ENCODE measurements at regions not wholly inside any gene's neighbourhood (a gene's known extent, or its start where the extent isn't known, plus 50 kb on each side); places are given as distances from the start of the nearest gene placed in this dataset.
"Not testable (repeated sequence)": the region's sequence is repeated elsewhere in the genome, so short reads cannot be mapped to it uniquely, and the experiment has no call there.

DNA sequence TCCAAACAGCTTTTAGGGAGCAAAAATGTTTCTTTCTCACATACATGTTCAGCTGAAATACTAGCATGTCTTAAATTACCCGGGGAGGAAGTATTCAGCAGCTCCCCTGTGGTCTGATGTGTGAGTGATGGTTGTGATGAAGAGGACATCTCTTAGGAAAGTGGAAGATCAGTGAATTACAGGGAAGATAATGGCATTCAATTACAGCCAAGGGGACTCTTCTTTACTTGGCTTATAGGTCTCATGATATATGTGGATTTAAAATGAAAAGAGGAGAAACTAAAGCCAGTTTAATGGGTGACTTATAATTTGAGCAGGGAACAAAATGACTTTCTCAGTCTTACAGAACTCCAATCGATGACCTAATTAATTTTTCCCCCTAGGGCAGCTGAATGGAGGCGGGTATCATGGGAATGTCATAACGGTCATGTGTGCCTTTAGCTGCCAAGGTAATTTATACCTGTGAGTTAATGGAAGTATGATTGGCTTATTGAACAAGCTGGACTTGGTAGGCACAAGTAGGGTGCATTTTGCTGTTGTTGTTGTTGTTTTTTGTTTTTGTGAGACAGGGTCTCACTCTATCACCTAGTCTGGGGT, 198.8 kb downstream of the HIPK3 start:
- DNase-seq = no peak

DNA sequence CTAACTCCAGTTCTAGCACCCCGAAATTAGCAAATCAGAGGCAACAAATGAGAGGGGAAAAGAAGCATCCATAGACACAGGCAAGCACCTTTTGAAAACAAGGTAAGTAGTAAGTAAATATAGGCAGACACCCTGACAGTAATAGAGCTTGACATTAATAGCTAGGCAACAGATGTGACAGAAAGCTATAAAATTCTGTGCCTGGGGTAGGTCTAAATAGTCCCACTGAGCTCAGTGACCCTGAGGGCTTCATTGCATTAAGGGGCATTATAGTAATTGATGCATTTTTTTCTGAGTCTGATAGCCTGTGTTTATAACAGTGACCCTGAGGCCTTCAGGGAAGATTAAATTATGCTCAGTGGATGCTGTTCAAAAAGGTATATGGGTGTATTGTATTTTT, 197.1 kb downstream of the HIPK3 start:
- DNase-seq = no peak

DNA sequence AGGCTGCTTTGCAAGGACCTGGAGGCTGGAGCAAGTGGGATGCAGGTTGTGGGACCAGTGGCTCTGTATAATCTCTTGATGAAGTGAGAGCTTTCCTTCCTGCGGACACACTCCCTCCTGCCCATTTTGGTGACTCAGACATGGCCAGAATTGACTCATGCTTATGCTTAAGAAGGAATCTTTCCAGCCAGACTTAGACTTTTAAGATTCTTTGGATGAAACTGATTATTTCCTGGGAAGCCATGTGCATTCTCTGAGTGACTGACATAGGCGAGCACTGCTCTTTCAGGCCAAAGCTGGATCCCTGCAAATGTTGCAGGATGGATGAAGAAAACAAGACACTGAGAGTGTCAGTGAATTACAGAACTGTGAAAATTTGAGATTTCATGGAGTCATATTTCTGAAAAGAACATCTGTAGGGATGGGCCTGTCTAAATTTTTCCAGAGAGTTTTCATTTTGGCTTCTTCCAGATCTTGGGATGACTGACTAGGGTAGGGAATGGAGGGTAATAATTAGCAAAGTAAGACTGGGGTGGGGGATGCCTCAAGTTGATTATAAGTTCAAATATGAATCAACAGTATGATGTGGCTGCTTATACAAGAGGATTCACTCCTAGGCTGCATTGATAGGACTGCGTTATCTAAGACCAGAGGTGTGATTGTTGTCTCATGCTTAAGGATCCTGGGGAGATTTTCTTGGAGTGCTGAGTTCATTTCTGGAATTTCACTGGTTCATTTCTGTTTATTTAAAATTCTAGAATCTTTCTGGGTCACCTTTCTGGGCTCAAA, 195.8 kb downstream of the HIPK3 start:
- peak; percentile 66 for DNase-seq

DNA sequence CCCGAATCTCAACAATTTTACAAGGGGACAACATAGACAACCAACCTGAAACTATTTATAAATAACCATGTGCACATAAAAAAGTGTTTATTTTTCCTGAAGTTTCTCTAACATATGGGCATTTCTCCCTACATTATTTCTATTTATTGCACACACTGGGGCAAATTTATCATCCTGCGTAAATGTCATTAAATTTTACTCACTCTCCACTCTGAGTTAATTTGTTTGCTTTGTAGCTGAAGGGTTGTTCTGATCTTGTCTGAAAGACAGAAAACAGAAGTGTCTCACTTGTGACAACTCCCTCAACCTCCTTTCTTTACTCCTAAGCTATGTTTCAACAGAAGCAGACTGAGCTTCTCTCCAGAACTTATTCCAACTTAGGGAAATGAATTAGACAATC, 194.2 kb downstream of the HIPK3 start:
- DNase-seq = no peak

DNA sequence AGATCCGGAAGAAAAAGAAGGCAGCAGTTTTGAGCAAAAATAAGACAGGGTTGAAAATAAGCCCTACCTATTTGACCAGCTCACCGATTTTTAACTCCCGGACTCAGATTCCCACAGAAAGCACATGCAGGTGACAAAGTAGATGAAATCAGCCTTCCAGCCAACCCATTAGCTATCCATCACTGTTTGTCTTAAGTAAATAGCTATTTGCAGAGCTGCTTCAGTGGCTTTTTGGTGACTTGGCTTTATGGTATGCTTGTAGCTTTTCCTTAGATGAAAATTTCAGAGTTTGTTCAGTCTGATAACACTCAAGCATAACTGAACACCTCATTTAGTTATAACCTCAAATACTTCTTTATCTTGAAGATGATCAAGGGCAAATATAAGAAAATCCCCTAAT, 192.6 kb downstream of the HIPK3 start:
- no peak for DNase-seq

DNA sequence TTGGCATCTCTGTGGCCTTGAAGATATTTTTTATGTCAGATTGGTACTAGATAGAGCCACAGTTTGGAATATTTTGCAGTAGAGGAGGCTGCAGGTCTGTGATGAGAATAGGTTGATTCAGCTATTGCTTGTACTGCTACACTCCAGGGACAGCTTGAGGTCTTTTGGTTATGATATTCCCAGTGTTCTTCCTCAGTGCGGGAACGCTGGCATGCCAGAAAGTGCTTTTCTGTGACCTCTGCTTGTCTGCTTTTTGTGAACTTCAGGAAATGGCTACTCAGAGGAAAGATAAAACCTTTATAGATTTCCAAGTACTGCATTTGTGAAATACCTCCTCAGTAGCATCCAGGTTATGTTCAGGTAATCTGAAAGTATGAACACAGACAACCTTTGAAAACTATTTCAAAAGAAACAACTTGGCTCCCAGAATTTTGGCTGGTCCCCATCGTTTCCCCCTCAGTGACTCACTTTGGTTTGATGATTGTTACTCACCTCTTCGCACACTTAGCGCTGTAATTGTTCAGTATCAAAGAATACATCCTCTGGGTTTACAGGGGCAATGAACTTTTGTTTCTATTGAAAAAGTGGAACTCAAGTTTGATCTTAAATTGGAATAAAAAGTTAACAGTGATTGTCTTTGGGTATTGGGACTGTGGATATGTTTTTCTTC, 191.4 kb downstream of the HIPK3 start:
- DNase-seq = peak; percentile 25

DNA sequence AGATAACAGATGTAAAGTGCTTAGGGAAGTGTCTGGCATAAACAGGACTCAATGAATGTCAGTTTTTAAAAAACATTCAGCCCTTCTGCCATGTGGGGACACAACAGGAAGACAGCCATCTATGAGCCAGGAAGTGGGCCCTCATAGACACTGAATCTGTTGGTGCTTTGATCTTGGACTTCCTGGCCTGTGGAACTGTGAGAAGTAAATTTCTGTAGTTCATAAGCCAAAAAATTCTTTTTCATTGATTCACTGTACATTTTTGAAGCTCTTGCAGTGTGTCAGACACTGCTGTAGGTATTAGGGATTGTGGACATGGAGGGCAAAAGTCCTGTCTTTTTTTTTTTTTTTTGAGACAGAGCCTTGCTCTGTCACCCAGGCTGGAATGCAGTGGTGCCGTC, 188.6 kb downstream of the HIPK3 start:
- peak; percentile 8 for DNase-seq

DNA sequence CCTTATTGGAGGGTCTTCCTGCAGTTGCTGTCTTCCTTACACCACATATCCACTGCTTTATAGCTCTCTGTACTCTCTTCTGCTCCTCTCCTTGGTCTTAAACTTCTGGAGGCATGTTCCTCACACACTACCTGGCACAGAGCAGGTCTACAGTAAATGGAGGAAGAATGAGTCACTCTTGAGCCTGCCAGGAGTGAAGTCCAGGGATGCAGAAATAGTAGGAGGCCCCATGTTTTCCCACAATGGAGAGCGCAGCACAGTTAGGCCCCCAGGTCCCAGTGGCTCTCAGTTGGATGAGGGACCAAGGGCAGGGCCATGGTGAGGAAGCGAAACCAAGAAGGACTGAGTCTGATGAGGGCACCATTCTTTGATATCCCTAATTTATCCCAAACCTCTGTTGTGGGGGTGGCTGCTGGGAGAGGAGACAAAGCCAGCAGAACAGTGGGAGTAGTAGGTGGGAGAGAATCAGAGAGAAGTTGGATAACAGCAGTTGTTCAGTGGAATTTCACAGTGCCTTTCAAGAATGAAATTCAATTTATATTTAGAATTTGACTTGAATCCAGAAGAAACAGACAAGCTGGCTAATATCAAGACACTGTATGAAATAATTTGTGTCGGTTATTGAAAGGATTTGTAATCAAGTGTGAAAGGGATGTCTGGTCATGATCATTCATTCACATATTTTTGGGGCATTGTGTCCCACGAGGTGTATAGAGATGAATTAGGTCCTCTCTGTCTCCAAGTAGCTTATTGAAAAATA, 187.8 kb downstream of the HIPK3 start:
- peak; percentile 42 for DNase-seq

DNA sequence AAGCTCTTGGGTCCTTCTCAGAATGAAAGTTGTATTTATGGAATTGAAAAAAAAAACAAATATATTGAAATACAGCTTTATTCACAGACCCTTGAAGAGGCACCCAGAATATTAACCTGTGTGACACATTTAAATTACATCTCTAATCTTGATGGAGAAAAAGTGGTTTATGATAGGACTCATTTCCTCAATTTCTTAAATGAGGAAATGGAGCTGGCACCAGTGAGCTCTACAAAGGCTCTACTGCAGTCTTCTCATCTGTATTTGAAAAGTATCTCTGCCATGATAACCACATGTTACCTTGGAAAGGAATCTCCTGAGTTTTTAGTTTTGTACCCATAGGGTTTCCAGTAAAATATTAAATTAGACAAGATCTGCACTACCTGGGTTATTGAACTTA, 186.5 kb downstream of the HIPK3 start:
- no peak for DNase-seq

DNA sequence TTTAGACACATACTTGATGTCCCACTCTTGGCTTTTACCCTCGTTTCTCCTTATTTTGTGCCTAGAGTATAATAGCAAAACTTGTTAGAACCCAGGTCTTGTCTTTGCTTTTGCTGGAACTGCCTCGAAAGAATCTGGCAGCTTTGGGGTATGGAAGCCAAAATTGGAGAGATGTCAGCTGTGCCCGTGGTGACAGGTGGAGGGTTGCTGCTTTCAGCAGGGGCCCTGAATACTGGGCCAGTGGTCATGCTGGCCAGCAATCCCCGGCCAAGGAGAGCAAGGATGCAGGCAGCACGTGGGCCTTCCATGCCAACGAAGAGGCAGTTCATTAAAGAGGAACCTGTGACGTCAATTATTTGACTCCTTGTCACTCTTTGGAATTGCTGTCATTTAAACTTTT, 181.1 kb downstream of the HIPK3 start:
- no peak for DNase-seq

DNA sequence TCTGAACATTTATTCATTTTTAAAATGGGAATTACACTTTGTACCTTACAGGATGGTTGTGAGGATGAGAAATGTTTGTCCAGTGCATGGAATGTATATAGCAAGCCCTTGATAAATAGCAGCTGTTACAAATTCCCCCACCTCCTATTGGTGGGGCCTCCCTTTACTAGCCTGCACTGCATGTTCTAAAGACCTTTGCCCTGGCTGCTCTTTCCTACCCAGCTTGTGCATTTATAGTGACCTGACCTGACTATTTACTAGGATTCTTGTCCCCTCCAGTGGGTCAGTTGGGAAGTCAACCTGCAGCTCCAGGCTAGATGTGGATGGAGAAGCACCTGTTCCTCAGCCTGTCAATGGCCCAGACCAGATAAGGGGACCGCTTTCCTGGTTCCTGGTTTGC, 180.3 kb downstream of the HIPK3 start:
- no peak for DNase-seq

DNA sequence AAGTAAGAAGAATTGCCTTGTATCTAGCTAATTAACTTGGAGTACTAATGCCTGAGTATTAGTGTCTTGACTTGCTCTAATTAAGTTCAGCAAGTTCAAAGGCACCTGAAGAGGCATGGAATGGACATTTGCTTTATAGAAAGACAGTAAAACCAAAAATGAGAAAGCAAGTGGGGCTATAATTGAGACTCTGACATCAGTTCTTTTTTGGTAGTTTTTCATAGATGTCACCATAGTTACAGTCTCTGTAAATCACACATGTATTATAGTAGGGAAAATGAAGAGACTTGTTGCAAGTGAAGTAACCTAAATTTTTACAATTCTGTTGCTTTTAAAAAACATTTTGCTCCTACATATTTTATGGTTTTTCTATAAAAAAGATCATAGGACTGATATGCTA, 178.0 kb downstream of the HIPK3 start:
- DNase-seq = no peak

DNA sequence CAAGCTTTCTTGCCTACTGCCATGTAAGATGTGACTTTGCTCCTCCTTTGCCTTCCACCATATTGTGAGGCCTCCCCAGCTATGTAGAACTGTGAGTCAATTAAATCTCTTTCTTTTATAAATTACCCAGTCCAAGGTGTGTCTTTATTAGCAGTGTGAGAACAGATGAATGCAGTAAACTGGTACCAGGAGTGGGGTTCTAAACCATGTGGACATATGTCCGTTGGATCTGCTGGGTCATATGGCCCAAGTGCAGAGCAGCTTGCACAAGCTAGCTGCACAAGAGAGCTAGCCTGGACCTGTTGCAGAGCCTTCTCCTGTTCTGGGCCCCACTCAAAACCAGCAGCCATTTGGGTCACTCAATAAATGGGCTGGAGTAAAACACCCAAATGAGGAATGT, 177.1 kb downstream of the HIPK3 start:
- DNase-seq = no peak

DNA sequence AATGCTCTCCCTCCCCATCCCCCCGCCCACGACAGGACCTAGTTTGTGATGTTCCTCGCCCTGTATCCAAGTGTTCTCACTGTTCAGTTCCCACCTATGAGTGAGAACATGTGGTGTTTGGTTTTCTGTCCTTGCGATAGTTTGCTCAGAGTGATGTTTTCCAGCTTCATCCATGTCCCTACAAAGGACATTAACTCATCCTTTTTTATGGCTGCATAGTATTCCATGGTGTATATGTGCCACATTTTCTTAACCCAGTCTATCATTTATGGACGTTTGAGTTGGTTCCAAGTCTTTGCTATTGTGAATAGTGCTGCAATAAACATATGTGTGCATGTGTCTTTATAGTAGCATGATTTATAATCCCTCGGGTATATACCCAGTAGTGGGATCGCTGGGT, 171.3 kb downstream of the HIPK3 start:
- DNase-seq = not testable (repeated sequence)

DNA sequence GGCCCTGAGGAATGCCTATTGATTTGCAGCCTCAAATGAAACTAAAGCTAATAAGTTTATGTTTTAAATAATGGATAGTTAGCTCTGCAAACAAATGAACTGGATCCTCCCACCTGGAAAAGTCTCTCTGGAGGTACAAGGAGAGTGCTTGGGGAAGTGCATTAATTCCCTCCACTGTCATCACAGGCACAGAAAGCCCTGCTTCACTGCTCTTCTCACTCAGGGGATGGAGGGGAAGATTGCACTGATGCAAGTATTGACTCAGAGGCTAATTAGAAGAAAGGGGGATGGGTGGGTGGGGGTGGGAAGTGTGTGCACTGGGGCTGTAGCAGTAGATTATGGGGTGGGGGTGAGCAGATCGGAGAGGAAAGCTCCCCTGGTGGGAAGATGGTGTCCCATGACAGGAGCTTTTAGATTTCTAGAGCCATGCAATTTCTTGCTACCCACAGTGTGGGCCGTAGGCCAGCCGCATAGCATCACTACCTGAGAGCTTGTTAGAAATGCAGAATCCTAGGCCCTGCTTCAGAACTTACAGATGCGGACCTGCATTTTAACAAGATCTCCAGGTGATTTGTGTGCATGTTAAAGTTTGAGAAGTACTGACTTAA, 163.9 kb downstream of the HIPK3 start:
- DNase-seq = no peak

DNA sequence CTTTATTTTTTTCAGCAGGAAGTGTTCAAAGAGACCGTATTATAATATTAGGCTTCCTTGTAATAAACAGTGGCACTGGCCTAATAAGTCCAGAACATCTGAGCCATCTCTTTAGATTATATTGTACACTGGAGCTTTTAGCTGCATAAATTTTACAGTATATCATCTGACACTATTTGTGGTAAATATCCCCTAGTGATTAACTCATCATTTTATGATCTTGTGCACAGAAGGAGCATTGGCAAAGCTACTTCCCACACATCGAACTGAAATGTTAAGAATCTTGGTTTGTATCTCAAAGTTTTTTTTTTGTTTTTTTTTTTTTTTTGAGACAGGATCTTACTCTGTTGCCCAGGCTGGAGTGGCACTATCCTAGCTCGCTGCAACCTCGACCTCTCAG, 162.7 kb downstream of the HIPK3 start:
- DNase-seq = no peak

DNA sequence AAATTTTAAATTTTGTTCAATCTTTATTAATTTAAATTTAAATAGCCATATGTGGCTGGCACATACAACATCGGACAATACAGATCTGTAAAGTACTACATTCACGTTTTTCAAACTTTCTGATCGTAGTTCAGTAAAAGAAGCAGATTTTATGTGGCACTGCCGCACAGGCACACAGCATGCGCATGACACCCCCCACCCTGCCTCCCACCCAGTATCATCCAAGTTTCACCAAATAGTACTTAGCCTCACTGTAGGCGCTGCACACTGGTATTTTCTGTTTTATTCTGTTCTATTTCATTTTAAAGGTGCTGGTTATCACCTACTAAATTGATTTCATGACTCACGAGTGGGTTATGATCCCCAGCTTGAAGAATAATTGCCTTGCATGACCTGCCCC, 159.9 kb downstream of the HIPK3 start:
- DNase-seq = no peak

DNA sequence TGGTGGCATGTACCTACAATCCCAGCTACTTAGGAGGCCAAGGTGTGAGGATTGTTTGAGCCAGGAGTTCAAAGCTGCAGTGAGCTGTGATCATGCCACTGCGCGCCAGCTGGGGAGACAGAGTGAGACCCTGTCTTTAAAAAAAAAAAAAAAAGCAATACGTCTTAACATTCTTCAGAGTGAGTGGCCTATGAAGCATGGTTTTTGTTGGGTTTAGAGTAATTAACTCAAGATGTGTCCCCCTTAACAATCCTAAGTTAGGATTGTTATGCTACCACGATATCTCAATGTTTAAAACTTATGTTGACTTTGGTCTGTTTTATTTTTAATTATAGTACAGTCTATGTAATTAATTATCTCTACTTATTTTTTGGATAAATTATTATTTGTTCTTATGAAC, 156.1 kb downstream of the HIPK3 start:
- no peak for DNase-seq

DNA sequence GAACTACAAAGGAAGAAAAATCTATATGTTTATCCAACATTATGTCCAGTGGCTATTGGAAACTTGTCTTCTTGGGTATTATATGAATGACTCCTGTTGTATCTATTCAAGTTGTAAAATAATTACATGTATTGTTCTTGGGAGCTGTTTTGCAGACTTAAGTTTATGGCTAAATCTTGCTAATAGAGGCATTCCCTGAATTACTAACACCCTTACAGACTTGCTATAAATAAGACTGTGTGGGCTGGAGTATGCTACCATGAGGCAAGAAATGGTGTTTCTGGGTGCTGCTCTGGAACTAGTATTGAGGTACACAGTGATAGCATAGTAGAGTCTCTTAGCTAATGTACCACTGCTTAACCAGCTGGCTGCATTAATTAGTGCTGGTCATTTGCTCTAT, 155.1 kb downstream of the HIPK3 start:
- no peak for DNase-seq

DNA sequence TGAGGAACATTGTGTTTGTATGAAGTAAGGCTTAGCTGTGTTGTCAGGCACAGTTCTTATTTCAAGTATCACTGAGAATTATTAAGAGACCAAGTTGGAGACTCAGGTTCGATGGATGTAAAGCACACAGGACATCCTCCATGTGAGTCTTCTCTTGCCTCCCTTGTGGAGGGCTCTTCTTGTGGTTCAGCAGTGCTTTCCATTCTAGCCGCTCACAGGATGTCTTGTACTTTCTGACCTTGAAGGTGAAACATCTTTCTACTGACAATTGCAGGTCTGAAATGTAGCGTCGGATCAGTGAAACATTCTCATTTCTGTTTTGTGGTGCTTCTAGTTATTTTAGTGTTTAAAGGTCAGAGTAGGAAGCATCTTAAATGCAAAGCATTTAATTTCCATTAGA, 154.6 kb downstream of the HIPK3 start:
- DNase-seq = no peak

DNA sequence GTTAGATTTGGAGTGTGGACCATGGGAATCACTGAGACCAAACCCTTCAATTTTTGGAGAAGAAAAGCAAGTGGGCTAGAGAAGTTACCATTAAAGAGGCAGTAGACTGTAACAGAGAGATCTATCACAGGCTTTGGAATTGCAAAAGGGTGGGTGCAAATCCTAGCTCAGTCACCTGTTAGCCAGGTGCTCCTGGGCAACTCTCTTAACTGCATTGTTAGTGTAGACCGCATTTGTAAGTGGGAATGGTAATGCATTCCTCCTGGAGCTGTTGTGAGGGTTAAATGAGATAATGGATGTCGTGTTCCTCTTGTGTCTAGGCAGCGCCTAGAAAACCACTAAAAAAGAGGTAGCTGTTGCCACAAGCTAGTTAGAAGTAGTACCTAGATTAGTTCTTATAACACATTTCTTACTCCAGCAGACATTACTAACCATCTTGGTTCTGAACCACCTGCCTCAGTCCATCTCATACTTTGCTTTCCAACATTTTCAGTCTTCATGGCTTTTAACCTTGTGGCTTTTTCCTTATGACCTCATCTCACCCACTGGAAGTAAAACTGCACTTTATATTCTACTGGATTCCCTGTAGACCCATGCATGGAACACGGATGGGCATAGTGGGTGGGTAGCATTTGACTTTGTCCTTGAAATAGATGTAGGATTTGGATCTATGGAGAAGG, 153.0 kb downstream of the HIPK3 start:
- DNase-seq = no peak

All from dermis blood vessel endothelial cell (primary cell).